ENCODE measurements at regions not wholly inside any gene's neighbourhood (a gene's known extent, or its start where the extent isn't known, plus 50 kb on each side); places are given as distances from the start of the nearest gene placed in this dataset.

DNA sequence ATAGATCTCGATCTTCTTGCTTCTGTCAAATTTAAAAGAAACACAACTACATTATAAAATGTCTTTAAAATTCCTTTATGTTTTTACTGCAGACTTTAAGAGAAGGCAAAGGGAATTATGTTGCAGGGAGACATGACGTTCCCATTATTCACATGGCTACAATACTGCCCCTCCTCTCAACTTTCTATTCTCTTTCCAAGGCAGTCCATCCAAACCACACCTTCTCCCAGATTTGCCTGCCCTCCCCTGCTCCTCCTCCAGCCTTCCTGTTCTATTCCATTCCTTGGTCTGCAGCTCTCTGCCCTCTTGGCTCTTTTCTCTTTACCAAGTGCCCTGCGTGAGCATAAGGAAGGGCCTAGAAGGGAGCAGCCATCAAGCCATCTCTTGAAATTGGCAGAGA is 61.3 kb downstream of the NABP1 start:
- TF ChIP-seq, protein P1, sequence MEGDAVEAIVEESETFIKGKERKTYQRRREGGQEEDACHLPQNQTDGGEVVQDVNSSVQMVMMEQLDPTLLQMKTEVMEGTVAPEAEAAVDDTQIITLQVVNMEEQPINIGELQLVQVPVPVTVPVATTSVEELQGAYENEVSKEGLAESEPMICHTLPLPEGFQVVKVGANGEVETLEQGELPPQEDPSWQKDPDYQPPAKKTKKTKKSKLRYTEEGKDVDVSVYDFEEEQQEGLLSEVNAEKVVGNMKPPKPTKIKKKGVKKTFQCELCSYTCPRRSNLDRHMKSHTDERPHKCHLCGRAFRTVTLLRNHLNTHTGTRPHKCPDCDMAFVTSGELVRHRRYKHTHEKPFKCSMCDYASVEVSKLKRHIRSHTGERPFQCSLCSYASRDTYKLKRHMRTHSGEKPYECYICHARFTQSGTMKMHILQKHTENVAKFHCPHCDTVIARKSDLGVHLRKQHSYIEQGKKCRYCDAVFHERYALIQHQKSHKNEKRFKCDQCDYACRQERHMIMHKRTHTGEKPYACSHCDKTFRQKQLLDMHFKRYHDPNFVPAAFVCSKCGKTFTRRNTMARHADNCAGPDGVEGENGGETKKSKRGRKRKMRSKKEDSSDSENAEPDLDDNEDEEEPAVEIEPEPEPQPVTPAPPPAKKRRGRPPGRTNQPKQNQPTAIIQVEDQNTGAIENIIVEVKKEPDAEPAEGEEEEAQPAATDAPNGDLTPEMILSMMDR (IDR thresholded peaks at IDR 0.05), result no peak
- no peak for TF ChIP-seq EP300 (IDR thresholded peaks at IDR 0.05)
